KMS-11 (cell line): ENCODE measurements at regions not wholly inside any gene's neighbourhood (a gene's known extent, or its start where the extent isn't known, plus 50 kb on each side); places are given as distances from the start of the nearest gene placed in this dataset.

Experiments used
- H2AFZ ChIP-seq: fragments of 200-600 bp; sonication (generic); 2 replicates; pipeline ENCODE4 v1.6.1; 2016; ENCODE audit warnings: antibody characterized with exemption, mixed run types, low read depth
- H3K27ac ChIP-seq: fragments of 200-600 bp; sonication (generic); 2 replicates; pipeline ENCODE4 v1.6.1; 2016; ENCODE audit warnings: mild to moderate bottlenecking, mixed run types
- H3K27me3 ChIP-seq: fragments of 200-600 bp; sonication (generic); 2 replicates; pipeline ENCODE4 v1.6.1; 2017; ENCODE audit warnings: mild to moderate bottlenecking, low read depth, mixed run types, moderate library complexity; ENCODE audit not compliant: insufficient read depth
- H3K36me3 ChIP-seq: fragments of 200-600 bp; sonication (generic); 2 replicates; pipeline ENCODE4 v1.6.1; 2017; ENCODE audit warnings: mild to moderate bottlenecking, mixed run types; ENCODE audit not compliant: insufficient read depth
- H3K4me1 ChIP-seq: fragments of 200-600 bp; sonication (generic); 2 replicates; pipeline ENCODE4 v1.6.1; 2016; ENCODE audit warnings: mild to moderate bottlenecking, low read depth, mixed run types; ENCODE audit not compliant: poor library complexity, severe bottlenecking
- H3K4me2 ChIP-seq: fragments of 200-600 bp; sonication (generic); 2 replicates; pipeline ENCODE4 v1.7.0; 2016; ENCODE audit warnings: mild to moderate bottlenecking, mixed run types
- H3K4me3 ChIP-seq: fragments of 200-600 bp; sonication (generic); IDR thresholded peaks from 2 replicates; pipeline ENCODE4 v1.6.1; 2017; ENCODE audit warnings: low read depth, low read length, mixed read lengths; ENCODE audit not compliant: insufficient read depth
- H3K79me2 ChIP-seq: fragments of 200-600 bp; sonication (generic); 2 replicates; pipeline ENCODE4 v1.6.1; 2016; ENCODE audit warnings: low read depth, mixed run types; ENCODE audit not compliant: insufficient read depth
- H3K9ac ChIP-seq: fragments of 200-600 bp; sonication (generic); 2 replicates; pipeline ENCODE4 v1.6.1; 2016; ENCODE audit warnings: mild to moderate bottlenecking, mixed run types
- H4K20me1 ChIP-seq: fragments of 200-600 bp; sonication (generic); 2 replicates; pipeline ENCODE4 v1.6.1; 2016; ENCODE audit warnings: mild to moderate bottlenecking, mixed run types; ENCODE audit not compliant: insufficient read depth
- CTCF ChIP-seq: fragments of 200-600 bp; sonication (generic); conservative IDR thresholded peaks from 2 replicates; pipeline ENCODE4 v1.6.1; 2017; ENCODE audit warnings: low read depth, mild to moderate bottlenecking, antibody characterized with exemption, low read length, moderate library complexity, mixed read lengths

DNA sequence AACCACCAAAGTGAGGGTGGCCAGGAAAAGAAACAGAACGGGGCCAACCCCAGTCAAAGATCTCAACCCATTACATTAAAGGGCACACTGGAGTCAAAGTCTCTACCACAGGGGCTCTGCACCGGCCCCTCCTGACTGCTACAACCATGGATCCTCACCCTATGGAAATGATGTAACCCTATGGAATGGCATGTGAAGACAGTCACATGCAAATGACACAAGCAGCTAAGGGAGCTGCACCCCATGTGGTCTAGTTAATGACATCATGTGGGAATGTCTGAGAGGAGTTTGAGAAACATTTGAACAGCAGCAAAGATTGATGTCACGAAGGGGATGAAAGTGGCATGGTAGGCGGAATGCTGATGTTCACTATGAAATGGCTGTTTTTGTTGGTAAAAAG, 298.2 kb upstream of the SLCO3A1 start:
- H3K9ac ChIP-seq: no peak overlapping the region
- no peak overlapping the region for H2AFZ ChIP-seq

DNA sequence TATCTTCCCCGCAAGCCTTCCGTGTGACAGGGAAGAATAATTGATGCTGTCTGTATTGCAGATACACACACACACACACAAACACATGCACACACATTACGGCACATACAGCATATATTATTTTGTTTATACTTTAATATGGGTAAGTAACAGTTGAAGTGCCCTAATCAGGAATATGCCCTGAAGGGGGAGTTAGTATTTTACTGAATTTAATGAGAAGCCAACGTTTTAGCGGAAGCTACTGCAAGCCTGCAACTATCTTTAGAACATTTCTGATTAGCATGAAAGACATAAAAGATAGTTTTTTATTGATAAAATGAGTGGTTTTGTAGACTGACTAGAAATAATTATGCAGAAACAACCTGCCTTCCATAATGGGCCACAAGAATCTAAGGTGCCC, 296.6 kb upstream of the SLCO3A1 start:
- no peak for TF ChIP-seq CTCF
- Histone ChIP-seq H4K20me1 (no peaks in the 10 kb centered on the region), H3K27ac (no peak overlapping the region), H2AFZ (no peak overlapping the region), H3K4me1 (no peaks in the 10 kb centered on the region), H3K4me3 (no peak overlapping the region), H3K36me3 (no peaks in the 10 kb centered on the region), H3K4me2 (no peak overlapping the region), H3K27me3 (no peaks in the 10 kb centered on the region), H3K9ac (no peak overlapping the region), H3K79me2 (no peaks in the 10 kb centered on the region)

More for the DNA sequence above, 298.2 kb upstream of the SLCO3A1 start:
- no peak for TF ChIP-seq CTCF
- H3K4me2 ChIP-seq: no peak overlapping the region
- no peak overlapping the region for H3K4me3 ChIP-seq
- H3K27me3 ChIP-seq: no peaks in the 10 kb centered on the region
- no peak overlapping the region for H3K27ac ChIP-seq
- no peaks in the 10 kb centered on the region for H3K4me1 ChIP-seq
- H4K20me1 ChIP-seq: no peaks in the 10 kb centered on the region
- no peaks in the 10 kb centered on the region for H3K79me2 ChIP-seq
- H3K36me3 ChIP-seq: no peaks in the 10 kb centered on the region

DNA sequence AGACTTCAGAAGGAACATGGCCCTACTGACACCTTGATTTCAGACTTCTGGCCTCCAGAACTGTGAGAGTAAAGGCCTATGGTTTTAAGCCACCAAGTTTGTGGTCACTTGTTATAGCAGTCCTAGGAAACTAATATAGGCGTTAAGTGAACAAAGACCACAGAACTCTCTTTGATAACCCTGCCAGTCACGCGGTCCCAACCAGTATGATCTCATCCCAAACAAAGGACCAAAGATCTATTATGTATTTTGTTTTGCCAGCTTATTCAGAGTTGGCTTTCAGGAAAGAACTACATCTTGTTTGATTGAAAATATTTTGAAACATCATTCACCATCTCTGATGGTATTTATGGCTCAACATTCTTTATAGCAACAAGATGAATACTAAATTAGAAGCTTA, 294.4 kb upstream of the SLCO3A1 start:
- no peaks in the 10 kb centered on the region for H3K36me3 ChIP-seq
- TF ChIP-seq CTCF: no peak
- H3K79me2 ChIP-seq: no peaks in the 10 kb centered on the region
- no peak overlapping the region for H3K9ac ChIP-seq
- H3K4me1 ChIP-seq: no peaks in the 10 kb centered on the region
- no peaks in the 10 kb centered on the region for H3K27me3 ChIP-seq
- no peaks in the 10 kb centered on the region for H4K20me1 ChIP-seq
- no peak overlapping the region for H2AFZ ChIP-seq
- H3K4me2 ChIP-seq: no peak overlapping the region
- no peak overlapping the region for H3K27ac ChIP-seq
- no peak overlapping the region for H3K4me3 ChIP-seq

DNA sequence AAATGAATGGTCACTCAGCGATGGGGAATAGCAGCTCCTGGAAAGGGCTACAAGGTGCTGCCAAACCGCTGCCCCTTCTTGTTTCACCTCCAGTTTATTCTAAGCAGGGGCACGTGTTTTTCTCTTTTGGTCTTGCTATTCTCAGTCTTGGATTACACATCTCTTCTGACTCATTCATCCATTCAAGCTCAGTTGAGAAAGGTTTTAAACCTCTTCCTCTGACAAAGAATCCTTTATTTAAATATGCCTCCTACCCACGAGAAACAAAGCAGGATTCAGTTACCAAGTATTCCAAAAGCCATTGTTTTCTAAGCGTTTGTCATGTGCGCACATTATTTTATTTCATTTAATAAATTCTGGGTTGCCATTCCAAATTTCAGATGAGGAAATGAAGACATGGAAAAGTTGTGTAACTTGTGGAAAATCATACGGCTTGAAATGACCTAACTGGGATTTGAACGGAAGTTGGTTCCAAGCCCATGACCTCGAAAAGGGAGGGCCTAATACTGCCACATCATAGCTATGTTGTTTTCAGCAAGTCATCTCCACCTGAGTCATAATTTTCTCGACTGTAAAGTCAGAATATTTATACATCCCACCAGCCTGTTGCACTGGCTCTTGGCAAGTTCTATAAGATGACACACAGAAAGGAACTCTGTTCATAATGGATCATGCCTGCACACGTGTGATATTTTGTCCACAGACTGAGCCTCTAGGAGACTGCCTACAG, 292.0 kb upstream of the SLCO3A1 start:
- Histone ChIP-seq H3K27me3 (no peaks in the 10 kb centered on the region), H3K4me1 (no peaks in the 10 kb centered on the region), H3K4me3 (no peak overlapping the region), H4K20me1 (no peaks in the 10 kb centered on the region), H3K9ac (no peak overlapping the region), H2AFZ (no peak overlapping the region), H3K4me2 (no peak overlapping the region), H3K79me2 (no peaks in the 10 kb centered on the region), H3K27ac (no peak overlapping the region), H3K36me3 (no peaks in the 10 kb centered on the region)
- no peak for TF ChIP-seq CTCF
